GM18909 (cell line): ENCODE measurements at regions not wholly inside any gene's neighbourhood (a gene's known extent, or its start where the extent isn't known, plus 50 kb on each side); places are given as distances from the start of the nearest gene placed in this dataset.

Experiments
- ATAC-seq: cut with Tn5 transposase; IDR thresholded peaks from one replicate; pipeline ENCODE4 v1.9.1; 2021; ENCODE audit warnings: mild to moderate bottlenecking; ENCODE audit not compliant: unreplicated experiment, poor library complexity

- no peak for ATAC-seq
Observed at GRCh38 chr2:185891403-185891802, 152.8 kb downstream of the FSIP2 start.

- no peak for ATAC-seq
Observed at GRCh38 chr2:185891804-185892411, 153.3 kb downstream of the FSIP2 start.

- no peak for ATAC-seq
Observed at GRCh38 chr2:185892484-185892883, 153.9 kb downstream of the FSIP2 start.

GRCh38 chr2:185894223-185894622 is 155.6 kb downstream of the FSIP2 start:
- ATAC-seq = no peak

GRCh38 chr2:185895828-185896693 is 157.5 kb downstream of the FSIP2 start:
- no peak for ATAC-seq

GRCh38 chr2:185899366-185899765 is 160.8 kb downstream of the FSIP2 start:
- no peak for ATAC-seq

GRCh38 chr2:185919155-185919554 is 180.6 kb downstream of the FSIP2 start:
- no peak for ATAC-seq

- no peak for ATAC-seq
Observed at GRCh38 chr2:185921048-185921756, 182.6 kb downstream of the FSIP2 start.

- no peak for ATAC-seq
Observed at GRCh38 chr2:185934232-185934631, 195.6 kb downstream of the FSIP2 start.

- ATAC-seq = no peak
Observed at GRCh38 chr2:185939858-185940257, 201.3 kb downstream of the FSIP2 start.

GRCh38 chr2:185942855-185943254 is 204.3 kb downstream of the FSIP2 start:
- no peak for ATAC-seq

GRCh38 chr2:185947722-185948121 is 209.1 kb downstream of the FSIP2 start:
- no peak for ATAC-seq

- ATAC-seq = no peak
Observed at GRCh38 chr2:185952100-185952499, 213.5 kb downstream of the FSIP2 start.

GRCh38 chr2:185954389-185954788 is 215.8 kb downstream of the FSIP2 start:
- no peak for ATAC-seq

GRCh38 chr2:185955050-185955449 is 216.4 kb downstream of the FSIP2 start:
- no peak for ATAC-seq

- ATAC-seq = no peak
Observed at GRCh38 chr2:185967335-185967734, 228.7 kb downstream of the FSIP2 start.

- no peak for ATAC-seq
Observed at GRCh38 chr2:185970148-185970852, 231.7 kb downstream of the FSIP2 start.

- no peak for ATAC-seq
Observed at GRCh38 chr2:185978634-185979407, 240.2 kb downstream of the FSIP2 start.

GRCh38 chr2:185979546-185980071 is 241.0 kb downstream of the FSIP2 start:
- ATAC-seq = no peak

GRCh38 chr2:185980944-185981343 is 242.3 kb downstream of the FSIP2 start:
- ATAC-seq = no peak
